IMR-90 (cell line): ENCODE measurements at regions not wholly inside any gene's neighbourhood (a gene's known extent, or its start where the extent isn't known, plus 50 kb on each side); places are given as distances from the start of the nearest gene placed in this dataset.

Source experiments
- ATAC-seq: fragments of 200-7000 bp; cut with Tn5 transposase; 2 replicates; pipeline ENCODE4 v1.9.1; 2020; ENCODE audit warnings: low read depth, mild to moderate bottlenecking, moderate library complexity
- BruUV-seq: library from RNA; stranded (reverse); fragments of 400-500 nt; replicated peaks from 2 replicates; lab custom pipeline; 2021; lab: Mats Ljungman, UMichigan
- CTCF ChIA-PET: fragments of 300-600 bp; formaldehyde crosslinking; extraction: SDS; loops from one replicate; lab custom pipeline; 2021; ENCODE audit warnings: antibody characterized with exemption; lab: Yijun Ruan, JAX
- POLR2A ChIA-PET: fragments of 300-600 bp; sonication (Branson Sonifier 250); formaldehyde crosslinking; loops from one replicate; lab custom pipeline; 2022; ENCODE audit warnings: antibody characterized with exemption; ENCODE audit not compliant: unreplicated experiment; lab: Charles Lee
- DNase-seq: peaks from one replicate; pipeline ENCODE4 v3.0.0; 2013
- H2AFZ ChIP-seq: replicated peaks from 2 replicates; pipeline ENCODE3; 2013; ENCODE audit warnings: low read length, mild to moderate bottlenecking; ENCODE audit not compliant: poor library complexity
- H2AK5ac ChIP-seq: 2 replicates; pipeline ENCODE4 v1.6.1; 2013; ENCODE audit warnings: low read depth, low read length, inconsistent platforms
- H2AK9ac ChIP-seq: replicated peaks from 2 replicates; pipeline ENCODE3; 2013; ENCODE audit warnings: mild to moderate bottlenecking, low read depth, low read length, moderate library complexity; ENCODE audit not compliant: poor library complexity
- H2BK120ac ChIP-seq: 2 replicates; pipeline ENCODE4 v1.6.1; 2013; ENCODE audit warnings: low read depth, low read length, inconsistent platforms
- H2BK15ac ChIP-seq: 3 replicates; pipeline ENCODE4 v1.6.1; 2013; ENCODE audit warnings: low read depth, low read length, inconsistent platforms
- H2BK20ac ChIP-seq: 2 replicates; pipeline ENCODE4 v1.6.1; 2013; ENCODE audit warnings: low read depth, mild to moderate bottlenecking, inconsistent platforms, low read length, moderate library complexity
- H2BK5ac ChIP-seq: 2 replicates; pipeline ENCODE4 v1.6.1; 2013; ENCODE audit warnings: mild to moderate bottlenecking, low read depth, low read length, inconsistent platforms; ENCODE audit not compliant: poor library complexity, severe bottlenecking
- H3K14ac ChIP-seq: replicated peaks from 2 replicates; pipeline ENCODE4 v1.6.1; 2013; ENCODE audit warnings: low read depth, low read length, inconsistent platforms
- H3K18ac ChIP-seq: 2 replicates; pipeline ENCODE4 v1.6.1; 2013; ENCODE audit warnings: low read depth, low read length, control low read depth
- H3K23ac ChIP-seq: 2 replicates; pipeline ENCODE4 v1.6.1; 2013; ENCODE audit warnings: low read depth, low read length, inconsistent platforms
- H3K27ac ChIP-seq: 2 replicates; pipeline ENCODE4 v1.5.1; 2013; ENCODE audit warnings: mild to moderate bottlenecking, control low read depth, low read length; ENCODE audit not compliant: insufficient read depth
- H3K27me3 ChIP-seq: 2 replicates; pipeline ENCODE4 v1.6.1; 2013; ENCODE audit warnings: low read length; ENCODE audit not compliant: control insufficient read depth, insufficient read depth
- H3K36me3 ChIP-seq: 2 replicates; pipeline ENCODE4 v1.6.1; 2013; ENCODE audit warnings: low read length, mixed read lengths; ENCODE audit not compliant: control insufficient read depth, insufficient read depth
- H3K4ac ChIP-seq: 2 replicates; pipeline ENCODE4 v1.6.1; 2013; ENCODE audit warnings: low read depth, low read length, inconsistent platforms
- H3K4me1 ChIP-seq: 2 replicates; pipeline ENCODE4 v1.6.1; 2013; ENCODE audit warnings: low read length, mixed read lengths; ENCODE audit not compliant: control insufficient read depth, insufficient read depth
- H3K4me2 ChIP-seq: 2 replicates; pipeline ENCODE4 v1.6.1; 2013; ENCODE audit warnings: low read depth, mild to moderate bottlenecking, control low read depth, low read length, moderate library complexity
- H3K4me3 ChIP-seq: 2 replicates; pipeline ENCODE4 v1.5.1; 2013; ENCODE audit warnings: low read depth, mild to moderate bottlenecking, control low read depth, low read length, moderate library complexity; ENCODE audit not compliant: insufficient read depth
- H3K56ac ChIP-seq: 2 replicates; pipeline ENCODE4 v1.6.1; 2013; ENCODE audit warnings: low read length, inconsistent platforms; ENCODE audit not compliant: insufficient read depth; ENCODE audit errors: extremely low read depth
- H3K79me1 ChIP-seq, 2 experiments: 2 replicates each; pipeline ENCODE4 v1.6.1; 2013; ENCODE audit warnings: low read length in 2 of 2, inconsistent platforms in 1 of 2, low read depth in 1 of 2
- H3K9ac ChIP-seq: 2 replicates; pipeline ENCODE4 v1.6.1; 2013; ENCODE audit warnings: low read depth, low read length, control low read depth
- H3K9me1 ChIP-seq: 2 replicates; pipeline ENCODE4 v1.6.1; 2013; ENCODE audit warnings: low read length, inconsistent platforms; ENCODE audit not compliant: insufficient read depth
- H3K9me3 ChIP-seq: 2 replicates; pipeline ENCODE4 v1.6.1; 2013; ENCODE audit warnings: low read length; ENCODE audit not compliant: control insufficient read depth, insufficient read depth
- H4K20me1 ChIP-seq: 2 replicates; pipeline ENCODE4 v1.6.1; 2013; ENCODE audit warnings: low read length, inconsistent platforms; ENCODE audit not compliant: insufficient read depth
- H4K5ac ChIP-seq: 2 replicates; pipeline ENCODE4 v1.6.1; 2013; ENCODE audit warnings: mild to moderate bottlenecking, low read depth, low read length, control low read depth
- H4K8ac ChIP-seq, 2 experiments: 2 replicates each; pipeline ENCODE4 v1.6.1; 2013; ENCODE audit warnings: low read depth in 2 of 2, low read length in 2 of 2, control low read depth in 1 of 2, inconsistent platforms in 1 of 2
- H4K91ac ChIP-seq: 2 replicates; pipeline ENCODE4 v1.6.1; 2013; ENCODE audit warnings: low read depth, low read length, inconsistent platforms; ENCODE audit not compliant: insufficient read depth
- BHLHE40 ChIP-seq: fragments of 150-350 bp; IDR thresholded peaks from 2 replicates; pipeline ENCODE4 v1.6.1; 2016; ENCODE audit warnings: mild to moderate bottlenecking, low read depth, low read length
- CEBPB ChIP-seq: IDR thresholded peaks from 2 replicates; pipeline ENCODE4 v1.6.1; 2012; ENCODE audit warnings: low read depth, low read length, improper control_type of control experiment
- CHD1 ChIP-seq: IDR thresholded peaks from 2 replicates; pipeline ENCODE4 v1.6.1; 2012; ENCODE audit warnings: low read depth, low read length, improper control_type of control experiment
- CTCF ChIP-seq: conservative IDR thresholded peaks from 2 replicates; pipeline ENCODE4 v1.5.1; 2012; ENCODE audit warnings: mild to moderate bottlenecking, low read depth, low read length, improper control_type of control experiment
- ELK1 ChIP-seq: fragments of 150-350 bp; IDR thresholded peaks from 2 replicates; pipeline ENCODE4 v1.6.1; 2016; ENCODE audit warnings: low read depth, mild to moderate bottlenecking, low read length, moderate library complexity, borderline replicate concordance
- FOS ChIP-seq: fragments of 150-350 bp; IDR thresholded peaks from 2 replicates; pipeline ENCODE4 v1.6.1; 2016; ENCODE audit warnings: low read depth, low read length
- MAFK ChIP-seq: IDR thresholded peaks from 2 replicates; pipeline ENCODE4 v1.6.1; 2012; ENCODE audit warnings: low read depth, low read length, improper control_type of control experiment
- MXI1 ChIP-seq: IDR thresholded peaks from 2 replicates; pipeline ENCODE4 v1.6.1; 2012; ENCODE audit warnings: low read depth, mild to moderate bottlenecking, low read length, moderate library complexity, borderline replicate concordance
- POLR2A ChIP-seq: IDR thresholded peaks from 2 replicates; pipeline ENCODE4 v1.6.1; 2012; ENCODE audit warnings: mild to moderate bottlenecking, low read depth, low read length
- RAD21 ChIP-seq: IDR thresholded peaks from 2 replicates; pipeline ENCODE4 v1.6.1; 2012; ENCODE audit warnings: low read length, improper control_type of control experiment
- SMC3 ChIP-seq: fragments of 150-350 bp; IDR thresholded peaks from 2 replicates; pipeline ENCODE4 v1.6.1; 2016; ENCODE audit warnings: low read depth, mild to moderate bottlenecking, antibody characterized with exemption, low read length, moderate library complexity
- WGBS, 2 experiments: methylation state at CpG; one replicate each; pipeline versions ENCODE4 v1.1.5 to v1.1.7; 2013; ENCODE audit warnings: missing lambda C conversion rate in 2 of 2; ENCODE audit not compliant: insufficient read length in 1 of 2; ENCODE audit errors: extremely low coverage in 2 of 2; 5-methylcytosine and 5-hydroxymethylcytosine counted together
- dilution Hi-C: fragments of 300-500 bp; cut with HindIII; formaldehyde crosslinking; loops from one replicate; pipeline ENCODE4 v1.14.3; 2018; ENCODE audit warnings: low sequenced_read_pairs; ENCODE audit not compliant: unreplicated experiment
- in situ Hi-C: fragments of 300-500 bp; cut with MboI; formaldehyde crosslinking; loops from 3 replicates; pipeline ENCODE4 v1.14.3; 2019; ENCODE audit warnings: low sequenced_read_pairs, inconsistent platforms, mixed read lengths
- intact Hi-C: fragments of 100-400 bp; cut with micrococcal nuclease; formaldehyde crosslinking; loops from 2 replicates; pipeline ENCODE4 v1.10.0; 2022

GRCh38 chr10:120174491-120174890 is 282.0 kb downstream of the SEC23IP start:
- no CpG with 5 or more reads among the region's 1 CpG for WGBS, 2 experiments

More at GRCh38 chr10:120174491-120174890, 282.0 kb downstream of the SEC23IP start:
- no peak overlapping the region for H2BK15ac ChIP-seq
- no peak overlapping the region for H3K4me2 ChIP-seq
- H3K27ac ChIP-seq = no peak overlapping the region
- H3K36me3 ChIP-seq = no peaks in the 10 kb centered on the region
- TF ChIP-seq MXI1 = no peak
- no peak for TF ChIP-seq POLR2A
- TF ChIP-seq BHLHE40 = no peak
- no peak for TF ChIP-seq RAD21
- no peak for TF ChIP-seq CEBPB
- TF ChIP-seq CTCF = no peak
- no peak for TF ChIP-seq CHD1
- no peak for TF ChIP-seq SMC3
- no peak for TF ChIP-seq MAFK
- no peak for TF ChIP-seq ELK1
- no peak for TF ChIP-seq FOS
- no peaks in the 10 kb centered on the region for H3K9me1 ChIP-seq
- H3K56ac ChIP-seq = no peak overlapping the region
- H2AFZ ChIP-seq = no peak overlapping the region
- H3K14ac ChIP-seq = no peak overlapping the region
- ATAC-seq (no peak), DNase-seq (no peak)
- H4K5ac ChIP-seq = no peak overlapping the region
- H2BK120ac ChIP-seq = no peak overlapping the region
- H2AK9ac ChIP-seq = no peak overlapping the region
- ChIA-PET POLR2A (no interaction called here), CTCF (no interaction called here)
- H3K27me3 ChIP-seq = no peaks in the 10 kb centered on the region
- H3K4me3 ChIP-seq = no peak overlapping the region
- in situ Hi-C loops (no loop called here), dilution Hi-C loops (no loop called here), intact Hi-C loops (no loop called here)
- H4K91ac ChIP-seq = no peak overlapping the region
- H3K4ac ChIP-seq = no peak overlapping the region
- no peaks in the 10 kb centered on the region for H4K20me1 ChIP-seq
- H2BK5ac ChIP-seq = no peak overlapping the region
- no peak overlapping the region for H3K9ac ChIP-seq
- H3K79me1 ChIP-seq = no peaks in the 10 kb centered on the region
- H2BK20ac ChIP-seq = no peak overlapping the region
- H3K9me3 ChIP-seq = peaks cover 14% of the 10 kb centered on the region
- H4K8ac ChIP-seq = no peak overlapping the region
- H3K23ac ChIP-seq = no peak overlapping the region
- no peaks in the 10 kb centered on the region for H3K4me1 ChIP-seq
- no peak overlapping the region for H2AK5ac ChIP-seq
- no peak overlapping the region for H3K18ac ChIP-seq
- BruUV-seq = no TSS peak
